ENCODE measurements at regions not wholly inside any gene's neighbourhood (a gene's known extent, or its start where the extent isn't known, plus 50 kb on each side); places are given as distances from the start of the nearest gene placed in this dataset.

- no peak for TF ChIP-seq CTCF (IDR thresholded peaks at IDR 0.05; ENCODE audit: poor library complexity, severe bottlenecking)
- no peak for TF ChIP-seq EP300 (conservative IDR thresholded peaks at IDR 0.05; ENCODE audit: poor library complexity, severe bottlenecking)
- TF ChIP-seq POLR2AphosphoS5 (IDR thresholded peaks at IDR 0.05), result no peak
- no peak for TF ChIP-seq RAD21 (conservative IDR thresholded peaks at IDR 0.05)
- TF ChIP-seq EZH2 (IDR thresholded peaks at IDR 0.05; ENCODE audit: borderline replicate concordance, insufficient read depth, low read length, poor library complexity, severe bottlenecking), result no peak
- no peak for TF ChIP-seq SMC3 (conservative IDR thresholded peaks at IDR 0.05; ENCODE audit: poor library complexity)
- no peak for TF ChIP-seq TAF1 (IDR thresholded peaks at IDR 0.05; ENCODE audit: low read depth)
- TF ChIP-seq, protein P1, sequence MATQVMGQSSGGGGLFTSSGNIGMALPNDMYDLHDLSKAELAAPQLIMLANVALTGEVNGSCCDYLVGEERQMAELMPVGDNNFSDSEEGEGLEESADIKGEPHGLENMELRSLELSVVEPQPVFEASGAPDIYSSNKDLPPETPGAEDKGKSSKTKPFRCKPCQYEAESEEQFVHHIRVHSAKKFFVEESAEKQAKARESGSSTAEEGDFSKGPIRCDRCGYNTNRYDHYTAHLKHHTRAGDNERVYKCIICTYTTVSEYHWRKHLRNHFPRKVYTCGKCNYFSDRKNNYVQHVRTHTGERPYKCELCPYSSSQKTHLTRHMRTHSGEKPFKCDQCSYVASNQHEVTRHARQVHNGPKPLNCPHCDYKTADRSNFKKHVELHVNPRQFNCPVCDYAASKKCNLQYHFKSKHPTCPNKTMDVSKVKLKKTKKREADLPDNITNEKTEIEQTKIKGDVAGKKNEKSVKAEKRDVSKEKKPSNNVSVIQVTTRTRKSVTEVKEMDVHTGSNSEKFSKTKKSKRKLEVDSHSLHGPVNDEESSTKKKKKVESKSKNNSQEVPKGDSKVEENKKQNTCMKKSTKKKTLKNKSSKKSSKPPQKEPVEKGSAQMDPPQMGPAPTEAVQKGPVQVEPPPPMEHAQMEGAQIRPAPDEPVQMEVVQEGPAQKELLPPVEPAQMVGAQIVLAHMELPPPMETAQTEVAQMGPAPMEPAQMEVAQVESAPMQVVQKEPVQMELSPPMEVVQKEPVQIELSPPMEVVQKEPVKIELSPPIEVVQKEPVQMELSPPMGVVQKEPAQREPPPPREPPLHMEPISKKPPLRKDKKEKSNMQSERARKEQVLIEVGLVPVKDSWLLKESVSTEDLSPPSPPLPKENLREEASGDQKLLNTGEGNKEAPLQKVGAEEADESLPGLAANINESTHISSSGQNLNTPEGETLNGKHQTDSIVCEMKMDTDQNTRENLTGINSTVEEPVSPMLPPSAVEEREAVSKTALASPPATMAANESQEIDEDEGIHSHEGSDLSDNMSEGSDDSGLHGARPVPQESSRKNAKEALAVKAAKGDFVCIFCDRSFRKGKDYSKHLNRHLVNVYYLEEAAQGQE (IDR thresholded peaks at IDR 0.05; ENCODE audit: borderline replicate concordance), result no peak
These were observed 220.0 kb downstream of the CLIC5 start for GRCh38 chr6:45795678-45796077.
